Endothelial cell of umbilical vein (primary cell): ENCODE measurements at regions not wholly inside any gene's neighbourhood (a gene's known extent, or its start where the extent isn't known, plus 50 kb on each side); places are given as distances from the start of the nearest gene placed in this dataset.

ENCODE experiments used
- BruUV-seq: library from RNA; stranded (reverse); fragments of 400-500 nt; replicated peaks from 2 replicates; lab custom pipeline; 2021; lab: Mats Ljungman, UMichigan
- CTCF ChIA-PET: fragments of 300-600, 350-600 bp; sonication (Branson Sonifier 250); formaldehyde crosslinking; loops from one replicate; lab custom pipeline; 2021; ENCODE audit warnings: antibody characterized with exemption, inconsistent platforms; lab: Charles Lee
- POLR2A ChIA-PET: fragments of 300-600, 350-600 bp; sonication (Branson Sonifier 250); formaldehyde crosslinking; loops from one replicate; lab custom pipeline; 2021; ENCODE audit warnings: antibody characterized with exemption, inconsistent platforms; lab: Charles Lee
- DNase-seq: peaks from one replicate; pipeline ENCODE4 v3.0.0-alpha.2; 2011; ENCODE audit warnings: low read depth, low spot score
- FAIRE-seq: peaks from 2 replicates; lab custom pipeline; 2011; peaks lifted over from hg19 to GRCh38; lab: Jason Lieb, UNC
- H2AFZ ChIP-seq: 2 replicates; pipeline ENCODE4 v1.6.0; 2012; ENCODE audit warnings: low read depth, low read length, control low read depth, inconsistent platforms
- H3K27ac ChIP-seq: 2 replicates; pipeline ENCODE4 v1.5.1; 2011; ENCODE audit warnings: low read depth, mild to moderate bottlenecking, control low read depth, low read length, moderate library complexity; ENCODE audit not compliant: insufficient read depth
- H3K27me3 ChIP-seq, 2 experiments: 2 replicates each; pipeline versions ENCODE4 v1.6.0 to v1.6.1; 2011; ENCODE audit warnings: low read length in 2 of 2, mixed read lengths in 1 of 2; ENCODE audit not compliant: control insufficient read depth in 2 of 2, insufficient read depth in 2 of 2
- H3K36me3 ChIP-seq, 2 experiments: 2 replicates in 1 of 2; 3 replicates in 1 of 2; pipeline ENCODE4 v1.5.1; 2011; ENCODE audit warnings: low read length in 2 of 2, mild to moderate bottlenecking in 1 of 2, moderate library complexity in 1 of 2; ENCODE audit not compliant: control insufficient read depth in 2 of 2, insufficient read depth in 2 of 2; ENCODE audit errors: extremely low read depth in 1 of 2
- H3K4me1 ChIP-seq: 3 replicates; pipeline ENCODE4 v1.5.1; 2011; ENCODE audit warnings: mild to moderate bottlenecking, low read length; ENCODE audit not compliant: control insufficient read depth, insufficient read depth; ENCODE audit errors: extremely low read depth
- H3K4me2 ChIP-seq: 2 replicates; pipeline ENCODE4 v1.6.1; 2011; ENCODE audit warnings: low read length, control low read depth, mixed read lengths; ENCODE audit not compliant: insufficient read depth
- H3K4me3 ChIP-seq, 3 experiments: fragments of 200-600 bp in 1 of 3; sonication (generic), shearing (Covaris generic) in 1 of 3; replicated peaks in 1 of 3; 2 replicates each; pipeline ENCODE4 v1.5.1; 2011 to 2016; ENCODE audit warnings: control low read depth in 3 of 3, low read length in 3 of 3, mild to moderate bottlenecking in 2 of 3, inconsistent platforms in 1 of 3, low read depth in 1 of 3, moderate library complexity in 1 of 3; ENCODE audit not compliant: insufficient read depth in 1 of 3
- H3K79me2 ChIP-seq: 2 replicates; pipeline ENCODE4 v1.6.0; 2012; ENCODE audit warnings: low read length, inconsistent platforms; ENCODE audit not compliant: control insufficient read depth, insufficient read depth
- H3K9ac ChIP-seq: replicated peaks from 2 replicates; pipeline ENCODE3; 2011; ENCODE audit warnings: low read length, control low read depth; ENCODE audit not compliant: insufficient read depth; ENCODE audit errors: extremely low read depth
- H3K9me1 ChIP-seq: replicated peaks from 3 replicates; pipeline ENCODE4 v1.6.0; 2011; ENCODE audit warnings: mild to moderate bottlenecking, low read length; ENCODE audit not compliant: control insufficient read depth, insufficient read depth; ENCODE audit errors: extremely low read depth
- H3K9me3 ChIP-seq: replicated peaks from 2 replicates; pipeline ENCODE4 v1.5.1; 2012; ENCODE audit warnings: low read length, inconsistent platforms; ENCODE audit not compliant: control insufficient read depth, insufficient read depth
- H4K20me1 ChIP-seq: replicated peaks from 2 replicates; pipeline ENCODE3; 2011; ENCODE audit warnings: mild to moderate bottlenecking, low read length; ENCODE audit not compliant: control insufficient read depth, insufficient read depth; ENCODE audit errors: extremely low read depth
- EZH2 ChIP-seq: IDR thresholded peaks from 2 replicates; pipeline ENCODE4 v1.6.1; 2012; ENCODE audit warnings: borderline replicate concordance, low read depth, mild to moderate bottlenecking, moderate library complexity, low read length, inconsistent platforms; ENCODE audit not compliant: severe bottlenecking
- FOS ChIP-seq: IDR thresholded peaks from 2 replicates; pipeline ENCODE4 v1.6.1; 2011; ENCODE audit warnings: mild to moderate bottlenecking, low read length, moderate library complexity, borderline replicate concordance; ENCODE audit not compliant: insufficient read depth
- GATA2 ChIP-seq: IDR thresholded peaks from 2 replicates; pipeline ENCODE4 v1.7.0; 2011; ENCODE audit warnings: low read depth, mild to moderate bottlenecking, moderate library complexity, mixed read lengths, low read length; ENCODE audit not compliant: insufficient read length, insufficient read depth
- JUN ChIP-seq: IDR thresholded peaks from 2 replicates; pipeline ENCODE4 v1.6.1; 2011; ENCODE audit warnings: borderline replicate concordance, low read depth; ENCODE audit not compliant: insufficient read length, insufficient read depth
- MYC ChIP-seq: IDR thresholded peaks from one replicate; pipeline ENCODE4 v1.6.1; 2011; ENCODE audit warnings: mild to moderate bottlenecking, low read depth, low read length
- POLR2A ChIP-seq: IDR thresholded peaks from 2 replicates; pipeline ENCODE4 v1.6.1; 2012; ENCODE audit warnings: low read depth, mild to moderate bottlenecking, control low read depth, low read length
- POLR2AphosphoS5 ChIP-seq: IDR thresholded peaks from 2 replicates; pipeline ENCODE4 v1.6.1; 2012; ENCODE audit warnings: low read depth, mild to moderate bottlenecking, control low read depth, low read length, moderate library complexity; ENCODE audit not compliant: insufficient read depth
- dilution Hi-C: fragments of 300-500 bp; cut with MboI; formaldehyde crosslinking; loops from one replicate; pipeline ENCODE4 v1.15.0; 2019; ENCODE audit warnings: low sequenced_read_pairs; ENCODE audit not compliant: extremely low pct_ligation_motif_present
- intact Hi-C: fragments of 100-400 bp; cut with micrococcal nuclease; formaldehyde crosslinking; loops from one replicate; pipeline ENCODE4 v1.10.0; 2022
- TF ChIP-seq, protein P1 (sequence below): IDR thresholded peaks from 2 replicates; pipeline ENCODE4 v1.6.1; 2011; ENCODE audit not compliant: insufficient read depth, insufficient read length
- TF ChIP-seq, protein P2 (sequence below), 2 donors: IDR thresholded peaks; 1 replicate in 1 of 2; 2 replicates in 1 of 2; pipeline ENCODE4 v1.5.1; 2011; ENCODE audit warnings: low read length in 2 of 2, mild to moderate bottlenecking in 2 of 2, moderate library complexity in 2 of 2, control low read depth in 1 of 2, inconsistent platforms in 1 of 2, low read depth in 1 of 2; ENCODE audit not compliant: insufficient read depth in 1 of 2; ENCODE audit errors: extremely low read depth in 1 of 2

DNA sequence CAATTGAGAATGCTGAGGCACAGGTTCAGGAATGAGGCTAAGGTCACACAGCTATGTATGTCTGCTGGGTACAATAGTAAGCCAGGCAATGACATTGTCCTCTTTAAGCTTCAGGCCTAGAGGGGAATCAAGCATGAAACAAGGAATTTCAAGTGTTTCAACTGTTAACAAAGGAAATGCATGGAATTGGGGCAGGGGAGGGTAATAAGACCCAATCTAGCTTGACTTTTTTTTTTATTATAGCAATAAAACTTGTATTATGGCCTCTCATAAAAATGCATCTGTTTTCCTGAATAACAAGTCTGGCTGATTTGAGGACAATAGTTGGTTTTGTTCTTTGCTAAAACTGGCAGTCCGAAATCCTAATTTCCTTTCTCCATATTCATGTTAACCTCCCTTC lies 336.7 kb downstream of the CBLN4 start:
- H3K4me3 ChIP-seq, result no peak overlapping the region
- H3K9me1 ChIP-seq, result no peaks in the 10 kb centered on the region
- peaks cover 10% of the 10 kb centered on the region for H3K9me3 ChIP-seq
- no peak overlapping the region for H3K4me2 ChIP-seq
- POLR2A ChIA-PET, result no interaction called here
- H3K9ac ChIP-seq, result no peak overlapping the region
- no peaks in the 10 kb centered on the region for H3K36me3 ChIP-seq
- dilution Hi-C loops (no loop called here), intact Hi-C loops (no loop called here)
- H3K27me3 ChIP-seq, result no peaks in the 10 kb centered on the region
- DNase-seq (no peak), FAIRE-seq (no peak)
- BruUV-seq, result no TSS peak
- H4K20me1 ChIP-seq, result no peaks in the 10 kb centered on the region
- TF ChIP-seq MYC (no peak), POLR2A (no peak), JUN (no peak), POLR2AphosphoS5 (no peak), FOS (no peak), EZH2 (no peak), GATA2 (no peak)
- TF ChIP-seq, protein P1, sequence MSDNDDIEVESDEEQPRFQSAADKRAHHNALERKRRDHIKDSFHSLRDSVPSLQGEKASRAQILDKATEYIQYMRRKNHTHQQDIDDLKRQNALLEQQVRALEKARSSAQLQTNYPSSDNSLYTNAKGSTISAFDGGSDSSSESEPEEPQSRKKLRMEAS, result no peak
- TF ChIP-seq, protein P2, sequence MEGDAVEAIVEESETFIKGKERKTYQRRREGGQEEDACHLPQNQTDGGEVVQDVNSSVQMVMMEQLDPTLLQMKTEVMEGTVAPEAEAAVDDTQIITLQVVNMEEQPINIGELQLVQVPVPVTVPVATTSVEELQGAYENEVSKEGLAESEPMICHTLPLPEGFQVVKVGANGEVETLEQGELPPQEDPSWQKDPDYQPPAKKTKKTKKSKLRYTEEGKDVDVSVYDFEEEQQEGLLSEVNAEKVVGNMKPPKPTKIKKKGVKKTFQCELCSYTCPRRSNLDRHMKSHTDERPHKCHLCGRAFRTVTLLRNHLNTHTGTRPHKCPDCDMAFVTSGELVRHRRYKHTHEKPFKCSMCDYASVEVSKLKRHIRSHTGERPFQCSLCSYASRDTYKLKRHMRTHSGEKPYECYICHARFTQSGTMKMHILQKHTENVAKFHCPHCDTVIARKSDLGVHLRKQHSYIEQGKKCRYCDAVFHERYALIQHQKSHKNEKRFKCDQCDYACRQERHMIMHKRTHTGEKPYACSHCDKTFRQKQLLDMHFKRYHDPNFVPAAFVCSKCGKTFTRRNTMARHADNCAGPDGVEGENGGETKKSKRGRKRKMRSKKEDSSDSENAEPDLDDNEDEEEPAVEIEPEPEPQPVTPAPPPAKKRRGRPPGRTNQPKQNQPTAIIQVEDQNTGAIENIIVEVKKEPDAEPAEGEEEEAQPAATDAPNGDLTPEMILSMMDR (IDR thresholded peaks at IDR 0.05; ENCODE audit: extremely low read depth in 1 of 2, insufficient read depth in 1 of 2, low read depth in 1 of 2, low read length in 2 of 2), result no peak
- no peaks in the 10 kb centered on the region for H3K79me2 ChIP-seq
- CTCF ChIA-PET, result no interaction called here
- no peak overlapping the region for H2AFZ ChIP-seq
- no peak overlapping the region for H3K27ac ChIP-seq
- H3K4me1 ChIP-seq, result no peaks in the 10 kb centered on the region
